T-helper 1 cell treated with Interleukin-12 subunit alpha and Interleukin-12 subunit beta and Interleukin-4 antibody, amounts not matched to agents 30 μg/mL and 1 μg/mL, for 36 hours (primary cell): ENCODE measurements at regions not wholly inside any gene's neighbourhood (a gene's known extent, or its start where the extent isn't known, plus 50 kb on each side); places are given as distances from the start of the nearest gene placed in this dataset.

ENCODE experiments used
- H3K27ac Mint-ChIP-seq: one replicate; pipeline ENCODE4 v1.8.0; 2021; ENCODE audit warnings: mild to moderate bottlenecking, mixed read lengths
- H3K27me3 Mint-ChIP-seq: one replicate; pipeline ENCODE4 v1.8.0; 2021; ENCODE audit warnings: low read depth, mixed read lengths
- H3K36me3 Mint-ChIP-seq: one replicate; pipeline ENCODE4 v1.8.0; 2021; ENCODE audit warnings: low read depth, mixed read lengths
- H3K4me1 Mint-ChIP-seq: one replicate; pipeline ENCODE4 v1.8.0; 2021; ENCODE audit warnings: low read depth, mixed read lengths
- H3K4me3 Mint-ChIP-seq: one replicate; pipeline ENCODE4 v1.8.0; 2021; ENCODE audit warnings: mild to moderate bottlenecking, moderate library complexity, mixed read lengths
- H3K9me3 Mint-ChIP-seq: one replicate; pipeline ENCODE4 v1.8.0; 2021; ENCODE audit warnings: mixed read lengths

- Mint-ChIP-seq H3K27me3 (no peaks in the 10 kb centered on the region), H3K4me3 (no peak overlapping the region), H3K36me3 (no peaks in the 10 kb centered on the region), H3K27ac (no peak overlapping the region), H3K9me3 (no peaks in the 10 kb centered on the region), H3K4me1 (peaks cover 15% of the 10 kb centered on the region)
Observed at GRCh38 chr3:30496066-30496966, 110.1 kb upstream of the TGFBR2 start.

- Mint-ChIP-seq H3K27ac (no peak overlapping the region), H3K36me3 (no peaks in the 10 kb centered on the region), H3K4me1 (peaks cover 29% of the 10 kb centered on the region), H3K27me3 (no peaks in the 10 kb centered on the region), H3K4me3 (no peak overlapping the region), H3K9me3 (no peaks in the 10 kb centered on the region)
Observed at GRCh38 chr3:30498587-30498967, 107.8 kb upstream of the TGFBR2 start.

- peak overlapping the region; percentile 0 for H3K27ac Mint-ChIP-seq
- H3K27me3 Mint-ChIP-seq = no peaks in the 10 kb centered on the region
- H3K9me3 Mint-ChIP-seq = peaks cover 7% of the 10 kb centered on the region
- H3K4me3 Mint-ChIP-seq = peak overlapping the region; percentile 0
- peaks cover 3% of the 10 kb centered on the region for H3K36me3 Mint-ChIP-seq
- H3K4me1 Mint-ChIP-seq = peaks cover 26% of the 10 kb centered on the region
Observed at GRCh38 chr3:30500666-30501399, 105.6 kb upstream of the TGFBR2 start.

- no peaks in the 10 kb centered on the region for H3K27me3 Mint-ChIP-seq
Observed at GRCh38 chr3:30501526-30501925, 104.9 kb upstream of the TGFBR2 start.

GRCh38 chr3:30502051-30502741, 104.2 kb upstream of the TGFBR2 start:
- Mint-ChIP-seq H3K27me3 (no peaks in the 10 kb centered on the region), H3K4me3 (no peak overlapping the region), H3K27ac (no peak overlapping the region), H3K9me3 (peaks cover 11% of the 10 kb centered on the region), H3K36me3 (peaks cover 5% of the 10 kb centered on the region), H3K4me1 (peaks cover 23% of the 10 kb centered on the region)

More at GRCh38 chr3:30501526-30501925, 104.9 kb upstream of the TGFBR2 start:
- Mint-ChIP-seq H3K4me1 (peaks cover 23% of the 10 kb centered on the region), H3K9me3 (peaks cover 11% of the 10 kb centered on the region), H3K36me3 (peaks cover 5% of the 10 kb centered on the region), H3K27ac (no peak overlapping the region), H3K4me3 (no peak overlapping the region)

- H3K27ac Mint-ChIP-seq = no peak overlapping the region
- H3K4me3 Mint-ChIP-seq = no peak overlapping the region
- peaks cover 11% of the 10 kb centered on the region for H3K9me3 Mint-ChIP-seq
- H3K4me1 Mint-ChIP-seq = peaks cover 23% of the 10 kb centered on the region
- H3K36me3 Mint-ChIP-seq = peaks cover 5% of the 10 kb centered on the region
- no peaks in the 10 kb centered on the region for H3K27me3 Mint-ChIP-seq
Observed at GRCh38 chr3:30502742-30503073, 103.7 kb upstream of the TGFBR2 start.

GRCh38 chr3:30503446-30503845, 103.0 kb upstream of the TGFBR2 start:
- Mint-ChIP-seq H3K4me1 (peaks cover 23% of the 10 kb centered on the region), H3K27me3 (no peaks in the 10 kb centered on the region), H3K4me3 (no peak overlapping the region), H3K9me3 (peaks cover 11% of the 10 kb centered on the region), H3K36me3 (peaks cover 5% of the 10 kb centered on the region), H3K27ac (no peak overlapping the region)

- Mint-ChIP-seq H3K4me1 (peaks cover 23% of the 10 kb centered on the region), H3K36me3 (peaks cover 5% of the 10 kb centered on the region), H3K4me3 (no peak overlapping the region), H3K27me3 (no peaks in the 10 kb centered on the region), H3K27ac (no peak overlapping the region), H3K9me3 (peaks cover 11% of the 10 kb centered on the region)
Observed at GRCh38 chr3:30504939-30505338, 101.5 kb upstream of the TGFBR2 start.

- no peak overlapping the region for H3K4me3 Mint-ChIP-seq
- H3K27me3 Mint-ChIP-seq = no peaks in the 10 kb centered on the region
- peaks cover 11% of the 10 kb centered on the region for H3K9me3 Mint-ChIP-seq
- H3K27ac Mint-ChIP-seq = no peak overlapping the region
- peaks cover 5% of the 10 kb centered on the region for H3K36me3 Mint-ChIP-seq
- peaks cover 16% of the 10 kb centered on the region for H3K4me1 Mint-ChIP-seq
Observed at GRCh38 chr3:30505866-30506520, 100.4 kb upstream of the TGFBR2 start.

- peaks cover 5% of the 10 kb centered on the region for H3K36me3 Mint-ChIP-seq
- H3K27ac Mint-ChIP-seq = no peak overlapping the region
- H3K27me3 Mint-ChIP-seq = no peaks in the 10 kb centered on the region
- H3K9me3 Mint-ChIP-seq = peaks cover 11% of the 10 kb centered on the region
- H3K4me1 Mint-ChIP-seq = peaks cover 7% of the 10 kb centered on the region
- no peak overlapping the region for H3K4me3 Mint-ChIP-seq
Observed at GRCh38 chr3:30508339-30508738, 98.1 kb upstream of the TGFBR2 start.

GRCh38 chr3:30510596-30510995, 95.8 kb upstream of the TGFBR2 start:
- H3K9me3 Mint-ChIP-seq = peaks cover 6% of the 10 kb centered on the region
- H3K4me1 Mint-ChIP-seq = peaks cover 4% of the 10 kb centered on the region
- no peaks in the 10 kb centered on the region for H3K27me3 Mint-ChIP-seq
- H3K36me3 Mint-ChIP-seq = peaks cover 2% of the 10 kb centered on the region
- H3K27ac Mint-ChIP-seq = no peak overlapping the region
- no peak overlapping the region for H3K4me3 Mint-ChIP-seq

GRCh38 chr3:30511524-30512251, 94.7 kb upstream of the TGFBR2 start:
- H3K4me1 Mint-ChIP-seq = peaks cover 6% of the 10 kb centered on the region
- no peaks in the 10 kb centered on the region for H3K27me3 Mint-ChIP-seq
- peaks cover 4% of the 10 kb centered on the region for H3K9me3 Mint-ChIP-seq
- no peak overlapping the region for H3K27ac Mint-ChIP-seq
- H3K4me3 Mint-ChIP-seq = no peak overlapping the region
- no peaks in the 10 kb centered on the region for H3K36me3 Mint-ChIP-seq

GRCh38 chr3:30512576-30512975, 93.8 kb upstream of the TGFBR2 start:
- H3K4me3 Mint-ChIP-seq = no peak overlapping the region

More at GRCh38 chr3:30512576-30512975, 93.8 kb upstream of the TGFBR2 start:
- Mint-ChIP-seq H3K9me3 (peaks cover 4% of the 10 kb centered on the region), H3K27me3 (no peaks in the 10 kb centered on the region), H3K27ac (no peak overlapping the region), H3K4me1 (peaks cover 8% of the 10 kb centered on the region), H3K36me3 (no peaks in the 10 kb centered on the region)
